Occipital lobe (tissue), 1 donor: ENCODE measurements at regions not wholly inside any gene's neighbourhood (a gene's known extent, or its start where the extent isn't known, plus 50 kb on each side); places are given as distances from the start of the nearest gene placed in this dataset. TPM values are rescaled to one million over a fixed set of nuclear protein-coding genes. Genes with fewer than 3 reads are reported as not detected.

Experiments used
- small RNA-seq: library from RNA; depleted of rRNA; stranded (forward); fragments of <200 nt; gene quantifications from one replicate; pipeline ENCODE3, GENCODE V24; 2014

Small RNA genes in the stretch of these regions (small RNA-seq; reads per million reads assigned to genes)
- gene AC082651.2 (not detected), gene RNU4-73P (not detected)
